Adrenal gland (tissue), 9 donors: ENCODE measurements at regions not wholly inside any gene's neighbourhood (a gene's known extent, or its start where the extent isn't known, plus 50 kb on each side); places are given as distances from the start of the nearest gene placed in this dataset.

ENCODE experiments used
- DNase-seq, 7 donors: peaks; one replicate each; pipeline ENCODE4 v3.0.0-alpha.2; 2019 to 2020
- H3K27ac ChIP-seq, 5 donors: fragments of 200-600 bp; sonication (generic) in 4 of 5; 1 replicate in 3 of 5; 2 replicates in 2 of 5; pipeline versions ENCODE4 v1.5.1 to v1.8.0; 2016 to 2020; ENCODE audit warnings: mild to moderate bottlenecking in 1 of 5
- H3K27me3 ChIP-seq: fragments of 200-600 bp; 2 replicates; pipeline ENCODE4 v1.8.0; 2021
- H3K36me3 ChIP-seq, 2 donors: fragments of 200-600 bp; replicated peaks in 1 of 2; 1 replicate in 1 of 2; 2 replicates in 1 of 2; pipeline versions ENCODE4 v1.5.1 to v1.8.0; 2018 to 2022
- H3K4me1 ChIP-seq, 2 donors: fragments of 200-600 bp; replicated peaks in 1 of 2; 1 replicate in 1 of 2; 2 replicates in 1 of 2; pipeline versions ENCODE4 v1.5.1 to v1.8.0; 2018 to 2021
- H3K4me3 ChIP-seq, 4 donors: fragments of 200-600 bp; sonication (generic) in 3 of 4; one replicate each; pipeline ENCODE4 v1.5.1; 2016 to 2018
- H3K9me3 ChIP-seq, 3 donors: fragments of 200-600 bp; sonication (generic) in 1 of 3; replicated peaks in 1 of 3; 1 replicate in 2 of 3; 2 replicates in 1 of 3; pipeline versions ENCODE4 v1.5.1 to v1.8.0; 2016 to 2021
- POLR2A ChIP-seq, 2 donors: fragments of 450-650 bp; IDR thresholded peaks; one replicate each; pipeline ENCODE4 v1.6.1; 2017; ENCODE audit warnings: antibody characterized with exemption in 2 of 2, mild to moderate bottlenecking in 2 of 2, moderate library complexity in 1 of 2
- WGBS, 4 donors: extraction: QIAGEN DNeasy Blood & Tissue Kit in 2 of 4; methylation state at CpG; one replicate each; pipeline versions ENCODE4 v1.1.5 to v1.1.7; 2013 to 2017; 5-methylcytosine and 5-hydroxymethylcytosine counted together
- intact Hi-C, 2 donors: fragments of 100-400 bp; cut with DNase I; formaldehyde crosslinking; loops; one replicate each; pipeline versions ENCODE4 v1.14.1 to v1.15.0; 2022 to 2023
- TF ChIP-seq, protein P1 (sequence below), 6 experiments: fragments of 450-650 bp in 4 of 6; fragments of 200-600 bp in 2 of 6; sonication (generic) in 1 of 6; IDR thresholded peaks; 1 replicate in 5 of 6; 2 replicates in 1 of 6; pipeline versions ENCODE4 v1.5.1 to v1.8.0; 2016 to 2021; ENCODE audit warnings: antibody characterized with exemption in 6 of 6, mild to moderate bottlenecking in 2 of 6, moderate library complexity in 1 of 6
- donor health status: healthy with polysubstance abuse.
- donor health status: Bipolar disorder and iron deficiency.
- donor health status: DM: yes; HTN: yes; CAD: no.
- donor health status: DM: no; HTN: no; CAD: no.
- donor health status: DM: no; HTN: no; CAD: no.

DNA sequence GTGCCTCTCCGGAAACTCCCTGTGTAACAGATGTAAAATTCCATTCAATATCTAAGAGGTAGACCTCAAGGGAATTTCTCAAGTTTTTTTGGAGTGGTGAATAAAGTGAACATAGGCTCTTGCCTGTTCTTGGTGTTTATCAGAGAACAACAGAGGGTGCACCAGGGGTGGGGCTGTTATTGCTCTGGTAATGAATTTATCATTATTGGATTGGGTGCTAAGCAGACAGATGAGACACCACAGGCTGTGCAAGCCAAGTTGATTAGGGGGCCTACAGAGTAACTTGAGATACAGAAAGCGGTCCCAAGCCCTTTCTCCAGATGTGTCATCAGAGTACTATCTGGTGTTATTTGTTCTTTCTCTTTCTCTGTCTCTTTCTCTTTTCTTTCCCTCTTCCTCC is 286.3 kb downstream of the OSR1 start:
- Histone ChIP-seq H3K27ac (no peak overlapping the region), H3K9me3 (no peaks in the 10 kb centered on the region), H3K36me3 (no peaks in the 10 kb centered on the region), H3K4me3 (no peak overlapping the region), H3K27me3 (no peaks in the 10 kb centered on the region), H3K4me1 (no peaks in the 10 kb centered on the region)
- no peak for DNase-seq
- intact Hi-C loops = no loop called here
- TF ChIP-seq, protein P1, sequence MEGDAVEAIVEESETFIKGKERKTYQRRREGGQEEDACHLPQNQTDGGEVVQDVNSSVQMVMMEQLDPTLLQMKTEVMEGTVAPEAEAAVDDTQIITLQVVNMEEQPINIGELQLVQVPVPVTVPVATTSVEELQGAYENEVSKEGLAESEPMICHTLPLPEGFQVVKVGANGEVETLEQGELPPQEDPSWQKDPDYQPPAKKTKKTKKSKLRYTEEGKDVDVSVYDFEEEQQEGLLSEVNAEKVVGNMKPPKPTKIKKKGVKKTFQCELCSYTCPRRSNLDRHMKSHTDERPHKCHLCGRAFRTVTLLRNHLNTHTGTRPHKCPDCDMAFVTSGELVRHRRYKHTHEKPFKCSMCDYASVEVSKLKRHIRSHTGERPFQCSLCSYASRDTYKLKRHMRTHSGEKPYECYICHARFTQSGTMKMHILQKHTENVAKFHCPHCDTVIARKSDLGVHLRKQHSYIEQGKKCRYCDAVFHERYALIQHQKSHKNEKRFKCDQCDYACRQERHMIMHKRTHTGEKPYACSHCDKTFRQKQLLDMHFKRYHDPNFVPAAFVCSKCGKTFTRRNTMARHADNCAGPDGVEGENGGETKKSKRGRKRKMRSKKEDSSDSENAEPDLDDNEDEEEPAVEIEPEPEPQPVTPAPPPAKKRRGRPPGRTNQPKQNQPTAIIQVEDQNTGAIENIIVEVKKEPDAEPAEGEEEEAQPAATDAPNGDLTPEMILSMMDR (IDR thresholded peaks at IDR 0.05) = no peak
- TF ChIP-seq POLR2A (IDR thresholded peaks at IDR 0.05) = no peak
- WGBS, 4 donors = 90 to 94% (median 91%) methylated on average over 2 of the region's 2 CpGs

DNA sequence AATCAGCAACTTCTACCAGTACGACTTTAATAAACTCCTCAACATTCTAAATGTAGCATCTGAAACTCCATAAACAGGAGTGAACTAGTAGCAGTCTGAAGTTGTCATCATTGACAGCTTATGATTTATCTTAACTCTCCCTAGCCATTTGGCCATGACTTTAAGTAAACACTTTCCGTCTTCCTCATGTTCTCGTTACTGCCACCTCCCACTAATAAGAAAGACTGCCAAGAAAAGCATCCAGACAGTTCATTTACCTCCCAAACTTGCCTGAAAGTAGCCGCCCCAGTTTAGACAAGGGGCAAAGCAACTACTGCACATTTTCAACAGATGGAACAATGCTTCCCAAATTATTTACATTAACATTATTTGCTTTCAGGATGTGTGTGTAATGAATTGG is 287.5 kb downstream of the OSR1 start:
- H3K4me3 ChIP-seq = no peak overlapping the region
- 29 to 51% (median 40%) methylated on average over 4 of the region's 4 CpGs for WGBS, 4 donors
- no peaks in the 10 kb centered on the region for H3K27me3 ChIP-seq
- no peak overlapping the region for H3K27ac ChIP-seq
- H3K36me3 ChIP-seq = no peaks in the 10 kb centered on the region
- DNase-seq = no peak
- intact Hi-C loops = no loop called here
- TF ChIP-seq POLR2A (IDR thresholded peaks at IDR 0.05) = no peak
- TF ChIP-seq, protein P1 (IDR thresholded peaks at IDR 0.05) = no peak
- no peaks in the 10 kb centered on the region for H3K9me3 ChIP-seq
- no peaks in the 10 kb centered on the region for H3K4me1 ChIP-seq

DNA sequence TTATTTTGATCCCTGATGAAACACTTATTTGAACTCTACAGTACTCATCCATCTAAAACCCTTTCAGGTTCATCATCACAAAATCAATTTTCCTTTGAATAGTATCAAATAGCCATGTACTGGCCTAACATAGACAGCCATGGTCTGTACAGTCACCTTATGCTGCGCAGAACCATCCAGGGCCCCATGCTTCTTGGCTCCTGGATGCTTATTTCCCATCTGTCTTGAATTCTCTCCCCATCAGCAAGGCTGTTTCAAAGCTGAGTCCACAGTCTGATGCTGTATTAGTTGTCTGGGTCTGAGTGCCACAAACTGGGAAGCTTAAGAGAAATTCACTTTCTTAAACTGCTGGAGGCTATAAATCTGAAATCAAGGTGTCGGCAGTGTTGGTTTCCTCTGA is 290.2 kb downstream of the OSR1 start:
- H3K4me1 ChIP-seq = no peaks in the 10 kb centered on the region
- intact Hi-C loops = no loop called here
- TF ChIP-seq, protein P1 (IDR thresholded peaks at IDR 0.05) = no peak
- no peak for TF ChIP-seq POLR2A (IDR thresholded peaks at IDR 0.05)
- DNase-seq = no peak
- no peak overlapping the region for H3K27ac ChIP-seq
- WGBS, 4 donors = 82 to 89% (median 87%) methylated on average over 2 of the region's 2 CpGs
- no peak overlapping the region for H3K4me3 ChIP-seq
- H3K9me3 ChIP-seq = no peaks in the 10 kb centered on the region
- no peaks in the 10 kb centered on the region for H3K36me3 ChIP-seq
- H3K27me3 ChIP-seq = no peaks in the 10 kb centered on the region

DNA sequence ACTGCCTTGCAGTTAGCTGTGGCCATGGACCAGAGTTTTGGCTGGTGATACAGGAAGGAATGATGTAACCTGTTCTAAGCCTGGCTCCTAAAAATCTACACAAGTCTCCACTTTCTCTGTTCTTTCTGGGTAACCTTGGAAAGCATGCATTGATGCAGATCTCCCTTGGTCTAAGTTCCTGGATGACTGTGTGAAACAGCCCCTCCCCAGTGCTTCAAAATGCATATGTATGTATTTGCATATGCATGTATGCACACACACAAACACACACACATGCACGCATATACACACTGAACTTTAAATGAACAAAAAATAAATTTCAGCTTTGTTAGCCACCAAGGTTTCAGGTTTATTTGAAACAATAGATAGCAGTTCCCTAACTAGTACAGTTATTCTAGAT is 296.1 kb downstream of the OSR1 start:
- TF ChIP-seq POLR2A (IDR thresholded peaks at IDR 0.05) = no peak
- TF ChIP-seq, protein P1 (IDR thresholded peaks at IDR 0.05) = no peak
- no peaks in the 10 kb centered on the region for H3K4me1 ChIP-seq
- H3K4me3 ChIP-seq = no peak overlapping the region
- no peaks in the 10 kb centered on the region for H3K36me3 ChIP-seq
- no peak overlapping the region for H3K27ac ChIP-seq
- intact Hi-C loops = no loop called here
- no peaks in the 10 kb centered on the region for H3K27me3 ChIP-seq
- no peak for DNase-seq
- 84 to 95% (median 87%) methylated on average over 1 of the region's 1 CpG for WGBS, 4 donors
- no peaks in the 10 kb centered on the region for H3K9me3 ChIP-seq
